RPMI8226 (cell line): ENCODE measurements at regions not wholly inside any gene's neighbourhood (a gene's known extent, or its start where the extent isn't known, plus 50 kb on each side); places are given as distances from the start of the nearest gene placed in this dataset.

Experiments
- DNase-seq: peaks from one replicate; pipeline ENCODE4 v3.0.0-alpha.2; 2015

DNA sequence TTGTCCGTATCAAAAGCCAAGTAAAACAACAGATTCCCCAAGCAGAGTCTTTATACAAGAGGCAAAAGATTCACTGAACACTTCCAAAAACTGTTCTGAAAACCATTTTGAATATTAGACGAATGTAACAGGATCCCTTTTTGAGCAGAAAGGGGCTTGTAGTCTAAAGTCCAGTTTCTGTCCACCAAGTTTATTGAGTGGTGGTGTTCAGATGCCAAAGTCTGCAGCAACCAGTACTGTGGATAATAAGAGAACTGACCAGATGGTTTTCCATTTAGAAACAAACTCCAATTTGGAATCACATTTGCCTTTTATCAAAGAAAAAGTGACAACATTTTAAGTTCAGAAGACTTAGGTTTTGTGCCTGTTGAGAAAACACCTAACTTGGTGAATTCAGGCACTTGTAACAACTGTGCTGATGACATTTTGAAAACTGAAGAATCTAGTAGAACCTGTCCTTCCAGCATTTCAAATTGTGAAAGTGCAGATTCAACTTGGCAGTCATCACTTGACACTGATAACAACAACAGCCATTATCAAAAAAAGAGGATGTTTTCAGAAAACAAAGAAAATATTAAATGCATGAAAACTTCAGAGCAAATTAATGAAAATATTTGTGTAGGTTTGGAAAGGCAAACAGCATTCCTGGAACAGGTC lies 217.1 kb downstream of the CSNK2A3 start:
- no peak for DNase-seq

DNA sequence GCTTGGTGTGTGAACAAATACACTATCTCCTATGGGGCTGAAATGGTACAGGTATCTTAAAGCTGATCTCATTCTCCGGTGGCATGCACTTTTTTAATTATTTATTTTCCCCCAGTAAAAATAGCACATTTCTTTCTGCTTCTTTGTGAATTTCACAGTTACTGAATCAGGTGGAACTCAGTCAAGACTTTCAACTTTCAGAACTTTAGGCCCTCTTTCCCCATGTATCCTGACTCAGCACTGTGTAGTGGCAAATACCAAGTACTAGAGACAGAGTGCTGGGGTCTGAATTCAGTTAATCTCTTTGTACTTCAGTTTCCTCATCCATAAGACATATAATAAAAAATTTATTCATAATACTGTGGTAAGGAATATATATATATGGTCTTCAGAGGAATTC lies 223.9 kb downstream of the CSNK2A3 start:
- no peak for DNase-seq

DNA sequence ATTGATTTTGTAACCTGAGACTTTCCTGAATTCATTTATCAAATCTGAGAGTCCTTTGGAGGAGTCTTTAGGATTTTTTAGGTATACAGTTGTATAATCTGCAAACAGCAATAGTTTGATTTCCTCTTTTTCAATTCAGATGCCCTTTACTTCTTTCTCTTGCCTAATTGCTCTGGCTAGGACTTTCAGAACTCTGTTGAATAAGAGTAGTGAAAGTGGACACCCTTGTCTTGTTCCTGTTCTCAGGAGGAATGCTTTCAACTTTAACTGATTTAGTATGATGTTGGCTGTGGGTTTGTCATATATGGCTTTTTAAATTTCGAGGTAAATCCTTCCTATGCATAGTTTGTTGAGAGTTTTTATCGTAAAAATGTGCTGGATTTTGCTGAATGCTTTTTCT lies 227.4 kb downstream of the CSNK2A3 start:
- DNase-seq, result no peak

DNA sequence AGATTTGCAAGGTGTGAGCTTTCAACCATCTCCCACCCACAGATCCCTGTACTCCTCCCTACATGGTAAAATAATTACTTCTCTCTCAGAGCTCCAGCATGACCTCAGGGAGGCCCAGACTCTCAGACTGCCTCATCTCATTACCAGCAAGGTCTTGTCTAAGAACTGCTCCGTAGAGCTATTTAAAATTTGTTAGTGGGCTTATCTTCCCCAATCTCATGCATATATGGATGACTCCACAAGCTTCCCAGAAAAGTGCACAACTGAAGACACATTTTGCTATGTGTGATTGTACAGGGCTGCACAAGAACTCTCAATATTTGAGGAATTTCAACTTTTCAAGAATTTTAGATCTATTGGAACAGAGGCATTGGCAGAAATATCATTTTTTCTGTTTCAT lies 230.3 kb downstream of the CSNK2A3 start:
- DNase-seq, result no peak

- no peak for DNase-seq
Measured at GRCh38 chr11:11119917-11120316, 233.1 kb downstream of the CSNK2A3 start.

DNA sequence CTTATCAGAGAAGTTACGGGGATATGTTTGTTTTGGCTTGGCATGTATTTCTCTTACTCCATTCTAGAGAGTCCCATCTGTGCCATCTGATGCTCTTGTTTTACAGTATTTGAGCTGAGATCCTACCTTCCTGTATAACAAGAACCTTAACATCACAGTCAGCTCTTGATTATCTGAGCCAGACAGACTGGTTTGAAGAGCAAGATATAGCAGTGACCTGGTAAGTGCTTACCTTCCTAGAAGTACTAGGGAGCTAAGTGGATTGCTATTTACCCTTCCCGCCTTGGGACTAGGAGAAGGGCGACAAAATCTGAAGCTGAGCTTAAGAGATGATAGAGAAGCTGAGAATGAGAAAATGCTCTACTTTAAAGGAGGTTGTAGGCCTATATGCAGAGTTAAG lies 235.3 kb downstream of the CSNK2A3 start:
- no peak for DNase-seq

GRCh38 chr11:11115475-11115874 lies 237.6 kb downstream of the CSNK2A3 start:
- no peak for DNase-seq

- no peak for DNase-seq
Measured at GRCh38 chr11:11113626-11114025, 239.4 kb downstream of the CSNK2A3 start.

- no peak for DNase-seq
Measured at GRCh38 chr11:11108026-11108425, 245.0 kb downstream of the CSNK2A3 start.

GRCh38 chr11:11107076-11107723 lies 245.8 kb downstream of the CSNK2A3 start:
- no peak for DNase-seq

- no peak for DNase-seq
Measured at GRCh38 chr11:11105361-11105760, 247.5 kb upstream of the ZBED5 start.

DNA sequence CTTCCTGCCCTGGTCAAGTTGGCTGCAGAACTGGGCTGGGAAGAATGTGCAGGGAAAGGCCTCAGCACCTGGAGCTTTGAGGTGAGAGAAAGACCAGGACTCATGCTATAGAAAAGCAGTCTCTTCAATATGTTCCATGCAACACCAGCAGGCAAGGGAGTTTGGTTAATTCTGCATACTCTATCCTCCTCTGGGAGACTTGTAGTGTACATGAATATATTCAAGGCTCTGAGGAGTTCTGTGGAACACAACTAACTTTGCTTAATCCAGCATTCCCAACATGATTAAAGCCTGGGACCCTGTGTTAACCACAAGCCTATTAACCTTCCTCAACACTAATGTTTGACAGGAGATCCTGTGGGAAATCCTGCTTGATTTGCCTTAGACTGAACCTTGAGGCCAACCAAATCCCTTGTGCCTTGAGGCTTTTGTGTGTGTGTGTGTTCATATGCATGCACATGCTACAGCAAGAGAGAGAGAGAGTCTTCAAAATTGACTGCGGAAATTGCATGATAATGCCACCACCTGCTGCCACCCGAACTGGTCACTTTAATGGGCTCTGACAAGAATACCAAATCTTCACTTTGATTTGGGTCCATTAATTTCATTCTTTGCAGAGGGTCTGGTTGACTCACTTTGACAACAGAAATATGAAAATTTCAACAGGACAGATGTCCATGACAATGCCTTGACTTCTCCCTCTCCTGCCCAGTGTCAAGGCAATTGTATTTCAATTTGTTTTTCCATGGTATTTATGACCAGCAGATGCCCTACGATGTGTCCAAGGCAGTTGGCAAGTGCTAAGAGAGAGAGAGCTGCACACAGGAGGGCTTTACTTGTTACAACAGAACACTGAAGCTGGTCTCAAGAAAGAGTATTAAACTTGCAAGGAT lies 238.2 kb upstream of the ZBED5 start:
- DNase-seq, result no peak

DNA sequence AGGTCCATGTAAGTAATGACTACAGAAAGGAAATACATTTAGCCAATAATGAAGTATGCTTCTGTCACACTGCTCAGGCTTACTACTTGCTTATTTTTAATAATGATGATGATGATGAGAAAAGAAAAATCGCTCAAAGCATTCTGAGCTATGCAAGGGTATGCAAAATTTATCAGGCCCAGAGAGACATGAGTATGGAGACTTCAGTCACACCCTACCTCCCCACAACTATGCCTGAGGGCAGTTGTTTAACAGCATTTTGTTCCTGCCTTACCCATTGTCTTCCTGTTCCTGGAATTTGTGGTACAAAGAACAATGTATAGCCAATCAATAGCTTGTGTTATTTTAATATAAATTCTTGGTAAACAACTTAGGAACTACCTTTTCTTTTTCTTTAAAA lies 232.6 kb upstream of the ZBED5 start:
- DNase-seq, result no peak

DNA sequence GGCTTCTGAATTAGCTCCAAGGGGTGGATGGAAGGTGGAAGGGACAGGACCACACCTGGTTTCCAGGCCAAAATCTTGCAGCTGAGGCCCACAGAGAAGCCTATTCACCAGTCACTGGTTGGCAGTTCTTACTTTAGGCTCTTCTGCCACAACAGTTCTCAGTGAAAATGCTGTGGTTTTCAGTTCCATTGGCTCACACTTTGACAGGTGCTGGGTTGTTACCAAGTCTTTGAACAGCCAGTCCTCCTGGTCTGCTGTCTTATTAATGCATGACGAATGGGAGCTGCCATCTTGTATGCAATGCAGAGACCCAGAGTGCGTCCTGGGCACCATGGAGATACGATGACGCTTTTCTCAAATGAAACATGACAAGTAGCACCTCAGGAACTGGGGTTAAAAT lies 232.0 kb upstream of the ZBED5 start:
- no peak for DNase-seq

GRCh38 chr11:11086979-11087378 lies 229.1 kb upstream of the ZBED5 start:
- DNase-seq, result no peak

GRCh38 chr11:11085580-11085979 lies 227.7 kb upstream of the ZBED5 start:
- DNase-seq, result no peak

GRCh38 chr11:11084337-11084736 lies 226.5 kb upstream of the ZBED5 start:
- no peak for DNase-seq

DNA sequence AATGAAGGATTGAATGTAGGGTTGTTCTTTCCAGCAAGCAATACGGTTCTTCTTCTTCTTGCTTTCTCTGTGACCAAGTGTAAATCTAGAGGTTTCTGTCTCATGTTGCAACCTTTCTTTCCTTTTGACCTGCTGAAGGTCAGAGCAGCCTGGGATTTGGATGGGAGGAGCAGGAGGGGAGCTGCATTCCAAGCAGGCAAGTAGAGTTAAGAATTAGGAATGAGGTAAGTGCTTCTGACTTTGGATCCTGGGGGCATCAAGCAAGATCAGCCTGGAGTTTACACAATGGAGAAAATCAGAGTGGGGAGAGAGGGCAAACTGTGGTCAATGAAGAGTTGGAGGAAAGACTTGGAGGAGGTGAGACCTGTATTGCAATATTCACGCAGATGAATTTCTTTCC lies 225.6 kb upstream of the ZBED5 start:
- no peak for DNase-seq

DNA sequence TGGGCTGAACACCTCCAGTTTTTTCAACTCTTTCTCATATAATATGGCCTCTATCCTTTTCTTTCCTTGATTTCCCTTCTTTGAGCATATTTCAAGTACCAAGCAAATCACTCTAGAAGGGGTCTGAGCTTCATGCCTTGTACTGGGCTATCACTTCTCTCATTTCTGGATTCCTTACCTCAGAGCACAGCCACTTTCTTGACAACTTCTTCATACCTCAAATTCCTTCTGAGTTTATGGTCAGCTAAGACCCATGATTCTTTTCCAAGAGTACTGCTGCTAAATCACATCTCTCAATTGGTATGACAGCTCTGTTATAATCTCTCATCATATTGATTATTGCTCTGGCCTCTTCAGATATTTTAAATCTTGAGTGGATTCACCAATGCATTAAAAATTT lies 224.8 kb upstream of the ZBED5 start:
- DNase-seq, result no peak

- DNase-seq, result no peak
Measured at GRCh38 chr11:11081776-11082175, 223.9 kb upstream of the ZBED5 start.

- no peak for DNase-seq
Measured at GRCh38 chr11:11081288-11081687, 223.4 kb upstream of the ZBED5 start.

DNA sequence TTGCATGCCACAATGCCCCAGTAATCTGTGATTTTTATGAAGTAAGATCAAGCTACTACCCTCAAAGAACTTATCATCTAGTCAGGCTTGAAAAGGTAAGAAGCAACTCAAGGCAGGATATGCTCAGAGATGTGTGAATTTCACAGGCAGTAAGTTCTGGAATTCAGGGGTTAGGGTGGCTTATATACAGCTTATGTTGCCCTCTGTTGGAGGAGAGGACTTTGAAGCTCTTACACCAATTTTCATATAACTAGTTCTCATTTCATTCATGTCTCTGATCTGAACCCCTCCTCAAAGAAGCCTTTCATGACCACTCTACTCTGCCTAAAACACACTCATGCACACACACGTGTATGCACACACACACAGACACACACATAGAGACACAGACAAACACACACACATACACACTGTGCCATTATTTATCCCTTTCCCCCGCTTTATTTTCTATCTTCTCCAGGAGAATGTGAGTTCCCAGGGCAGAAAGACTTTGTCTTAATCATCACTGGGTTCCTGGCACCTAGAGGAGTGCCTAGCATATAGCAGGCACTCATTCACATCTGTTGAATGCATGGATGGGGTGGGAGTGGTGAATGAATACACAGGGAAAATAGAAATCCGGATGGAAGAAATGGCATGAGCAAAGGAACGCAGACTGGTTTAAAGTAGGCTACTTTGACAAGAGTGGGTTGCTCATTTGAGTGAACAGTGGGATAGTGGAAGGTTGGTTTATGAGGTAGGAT lies 220.7 kb upstream of the ZBED5 start:
- no peak for DNase-seq

GRCh38 chr11:11077898-11078297 lies 220.0 kb upstream of the ZBED5 start:
- DNase-seq, result no peak
